Mesenchymal stem cell (in vitro differentiated cells and primary cell): ENCODE measurements at regions not wholly inside any gene's neighbourhood (a gene's known extent, or its start where the extent isn't known, plus 50 kb on each side); places are given as distances from the start of the nearest gene placed in this dataset.

Experiments used
- DNase-seq: peaks from one replicate; pipeline ENCODE4 v3.0.0-alpha.2; 2013
- H2AFZ ChIP-seq: one replicate; pipeline ENCODE4 v1.6.1; 2013; ENCODE audit warnings: low read depth, mild to moderate bottlenecking, control low read depth, inconsistent platforms, low read length, moderate library complexity
- H2AK5ac ChIP-seq: 2 replicates; pipeline ENCODE4 v1.6.1; 2013; ENCODE audit warnings: low read length, moderate library complexity, mild to moderate bottlenecking, inconsistent platforms; ENCODE audit not compliant: severe bottlenecking
- H2BK120ac ChIP-seq: one replicate; pipeline ENCODE4 v1.6.1; 2013; ENCODE audit warnings: low read depth, mild to moderate bottlenecking, inconsistent platforms, low read length, moderate library complexity
- H2BK12ac ChIP-seq, 2 experiments: one replicate each; pipeline ENCODE4 v1.6.1; 2013; ENCODE audit warnings: inconsistent platforms in 2 of 2, low read length in 2 of 2, mild to moderate bottlenecking in 2 of 2, moderate library complexity in 2 of 2, control low read depth in 1 of 2
- H2BK15ac ChIP-seq: one replicate; pipeline ENCODE4 v1.6.1; 2013; ENCODE audit warnings: mild to moderate bottlenecking, low read depth, inconsistent platforms; ENCODE audit not compliant: poor library complexity, severe bottlenecking
- H2BK5ac ChIP-seq: 2 replicates; pipeline ENCODE4 v1.6.1; 2013; ENCODE audit warnings: low read depth, mild to moderate bottlenecking, low read length, control low read depth, inconsistent platforms; ENCODE audit not compliant: poor library complexity, severe bottlenecking
- H3K14ac ChIP-seq, 2 experiments: one replicate each; pipeline ENCODE4 v1.6.1; 2013; ENCODE audit warnings: inconsistent platforms in 2 of 2, low read length in 2 of 2, control low read depth in 1 of 2, mild to moderate bottlenecking in 1 of 2, moderate library complexity in 1 of 2
- H3K18ac ChIP-seq, 2 experiments: one replicate each; pipeline ENCODE4 v1.6.1; 2013; ENCODE audit warnings: inconsistent platforms in 2 of 2, low read length in 2 of 2, control low read depth in 1 of 2, low read depth in 1 of 2, mild to moderate bottlenecking in 1 of 2
- H3K23ac ChIP-seq, 2 experiments: one replicate each; pipeline ENCODE4 v1.6.1; 2013; ENCODE audit warnings: inconsistent platforms in 2 of 2, low read length in 2 of 2, mild to moderate bottlenecking in 2 of 2, moderate library complexity in 2 of 2, control low read depth in 1 of 2
- H3K27ac ChIP-seq: 2 replicates; pipeline ENCODE4 v1.5.1; 2013; ENCODE audit warnings: mild to moderate bottlenecking, moderate library complexity, low read length, control low read depth, inconsistent platforms; ENCODE audit not compliant: poor library complexity, severe bottlenecking
- H3K27me3 ChIP-seq, 2 experiments: 2 replicates each; pipeline versions ENCODE4 v1.6.1 to v1.7.0; 2013; ENCODE audit warnings: low read length in 2 of 2, mild to moderate bottlenecking in 2 of 2, moderate library complexity in 2 of 2, control low read depth in 1 of 2, inconsistent platforms in 1 of 2; ENCODE audit not compliant: control insufficient read depth in 1 of 2, insufficient read depth in 1 of 2
- H3K36me3 ChIP-seq, 2 experiments: 2 replicates each; pipeline versions ENCODE4 v1.6.1 to v1.7.0; 2013; ENCODE audit warnings: low read length in 2 of 2, control low read depth in 1 of 2, inconsistent platforms in 1 of 2, low read depth in 1 of 2, mild to moderate bottlenecking in 1 of 2; ENCODE audit not compliant: insufficient read depth in 2 of 2, control insufficient read depth in 1 of 2
- H3K4ac ChIP-seq, 2 experiments: one replicate each; pipeline ENCODE4 v1.6.1; 2013; ENCODE audit warnings: inconsistent platforms in 2 of 2, low read length in 2 of 2, mild to moderate bottlenecking in 2 of 2, moderate library complexity in 2 of 2, control low read depth in 1 of 2, low read depth in 1 of 2
- H3K4me1 ChIP-seq: 2 replicates; pipeline ENCODE4 v1.6.1; 2013; ENCODE audit warnings: low read depth, low read length, control low read depth; ENCODE audit not compliant: control insufficient read depth, insufficient read depth
- H3K4me2 ChIP-seq: 2 replicates; pipeline ENCODE4 v1.6.1; 2013; ENCODE audit warnings: low read length, mild to moderate bottlenecking, inconsistent platforms; ENCODE audit not compliant: poor library complexity, severe bottlenecking
- H3K4me3 ChIP-seq, 2 experiments: 2 replicates each; pipeline versions ENCODE4 v1.5.1 to v1.7.0; 2013; ENCODE audit warnings: low read length in 2 of 2, mild to moderate bottlenecking in 2 of 2, control low read depth in 1 of 2, low read depth in 1 of 2; ENCODE audit not compliant: insufficient read depth in 1 of 2
- H3K79me1 ChIP-seq: replicated peaks from 2 replicates; pipeline ENCODE4 v1.6.1; 2013; ENCODE audit warnings: mild to moderate bottlenecking, control low read depth, low read length, inconsistent platforms; ENCODE audit not compliant: poor library complexity, severe bottlenecking
- H3K9ac ChIP-seq: 2 replicates; pipeline ENCODE4 v1.7.0; 2013; ENCODE audit warnings: mild to moderate bottlenecking, low read length, moderate library complexity
- H3K9me3 ChIP-seq: 2 replicates; pipeline ENCODE4 v1.7.0; 2013; ENCODE audit warnings: mild to moderate bottlenecking, low read length; ENCODE audit not compliant: control insufficient read depth
- H4K8ac ChIP-seq: one replicate; pipeline ENCODE4 v1.6.1; 2013; ENCODE audit warnings: inconsistent platforms, mild to moderate bottlenecking, low read length, moderate library complexity
- H4K91ac ChIP-seq: one replicate; pipeline ENCODE4 v1.6.1; 2013; ENCODE audit warnings: mild to moderate bottlenecking, low read length, inconsistent platforms
- WGBS: methylation state at CpG from one replicate; pipeline ENCODE4 v1.1.7; 2013; ENCODE audit warnings: mixed read lengths; 5-methylcytosine and 5-hydroxymethylcytosine counted together

GRCh38 chr10:28897617-28898464 is 220.5 kb downstream of the BAMBI start:
- H4K91ac ChIP-seq: peak overlapping the region; percentile 31
- no peak overlapping the region for H4K8ac ChIP-seq
- H3K18ac ChIP-seq: no peak overlapping the region
- no peak overlapping the region for H3K23ac ChIP-seq
- H2BK12ac ChIP-seq: no peak overlapping the region
- no peak overlapping the region for H3K4ac ChIP-seq
- no peak overlapping the region for H3K9ac ChIP-seq
- H3K27me3 ChIP-seq: no peaks in the 10 kb centered on the region
- no peak overlapping the region for H3K4me2 ChIP-seq
- H3K36me3 ChIP-seq: no peaks in the 10 kb centered on the region
- no peak overlapping the region for H2AFZ ChIP-seq
- DNase-seq: no peak
- no peak overlapping the region for H2AK5ac ChIP-seq
- peaks cover 1% of the 10 kb centered on the region for H3K4me1 ChIP-seq
- H3K14ac ChIP-seq: no peak overlapping the region
- no peak overlapping the region for H2BK5ac ChIP-seq
- no peak overlapping the region for H3K27ac ChIP-seq
- no peak overlapping the region for H2BK15ac ChIP-seq
- no peak overlapping the region for H3K4me3 ChIP-seq
- H3K9me3 ChIP-seq: no peaks in the 10 kb centered on the region
- H2BK120ac ChIP-seq: no peak overlapping the region
- WGBS: 93% methylated on average over 22 of the region's 23 CpGs
- H3K79me1 ChIP-seq: no peaks in the 10 kb centered on the region

GRCh38 chr10:28902215-28902614 is 224.9 kb downstream of the BAMBI start:
- Histone ChIP-seq H3K27ac (no peak overlapping the region), H2BK12ac (no peak overlapping the region), H2AK5ac (no peak overlapping the region), H3K18ac (no peak overlapping the region), H2BK5ac (no peak overlapping the region), H3K4me3 (no peak overlapping the region), H3K14ac (no peak overlapping the region), H3K79me1 (no peaks in the 10 kb centered on the region), H3K23ac (no peak overlapping the region), H2BK15ac (no peak overlapping the region), H4K8ac (no peak overlapping the region), H3K4me2 (no peak overlapping the region), H3K27me3 (no peaks in the 10 kb centered on the region), H2BK120ac (no peak overlapping the region), H3K9me3 (no peaks in the 10 kb centered on the region), H3K4ac (no peak overlapping the region), H2AFZ (no peak overlapping the region), H4K91ac (no peak overlapping the region), H3K4me1 (peaks cover 6% of the 10 kb centered on the region), H3K36me3 (no peaks in the 10 kb centered on the region), H3K9ac (no peak overlapping the region)
- DNase-seq: no peak
- WGBS: 100% methylated on average over 1 of the region's 3 CpGs

GRCh38 chr10:28903063-28903462 is 225.7 kb downstream of the BAMBI start:
- H3K27me3 ChIP-seq: no peaks in the 10 kb centered on the region
- H3K4me1 ChIP-seq: peaks cover 6% of the 10 kb centered on the region
- WGBS: no CpG with 5 or more reads among the region's 2 CpGs
- no peak overlapping the region for H2BK120ac ChIP-seq
- H2BK12ac ChIP-seq: no peak overlapping the region
- no peak overlapping the region for H2AK5ac ChIP-seq
- no peak overlapping the region for H2BK15ac ChIP-seq
- no peak overlapping the region for H4K8ac ChIP-seq
- H3K9me3 ChIP-seq: no peaks in the 10 kb centered on the region
- H3K4ac ChIP-seq: no peak overlapping the region
- no peak overlapping the region for H2BK5ac ChIP-seq
- H3K4me3 ChIP-seq: no peak overlapping the region
- H3K27ac ChIP-seq: no peak overlapping the region
- no peaks in the 10 kb centered on the region for H3K36me3 ChIP-seq
- no peak overlapping the region for H3K23ac ChIP-seq
- H3K9ac ChIP-seq: no peak overlapping the region
- H3K14ac ChIP-seq: no peak overlapping the region
- H3K18ac ChIP-seq: no peak overlapping the region
- no peak overlapping the region for H2AFZ ChIP-seq
- no peaks in the 10 kb centered on the region for H3K79me1 ChIP-seq
- no peak for DNase-seq
- H3K4me2 ChIP-seq: no peak overlapping the region
- no peak overlapping the region for H4K91ac ChIP-seq

GRCh38 chr10:28903736-28904135 is 226.4 kb downstream of the BAMBI start:
- Histone ChIP-seq H3K4me1 (peaks cover 6% of the 10 kb centered on the region), H2AK5ac (no peak overlapping the region), H3K27me3 (no peaks in the 10 kb centered on the region), H3K4me3 (no peak overlapping the region), H3K14ac (no peak overlapping the region), H3K79me1 (no peaks in the 10 kb centered on the region), H2AFZ (no peak overlapping the region), H3K36me3 (no peaks in the 10 kb centered on the region), H3K18ac (no peak overlapping the region), H2BK12ac (no peak overlapping the region), H3K4me2 (no peak overlapping the region), H2BK15ac (no peak overlapping the region), H4K8ac (no peak overlapping the region), H3K9ac (no peak overlapping the region), H3K4ac (no peak overlapping the region), H3K9me3 (no peaks in the 10 kb centered on the region), H4K91ac (no peak overlapping the region), H3K27ac (no peak overlapping the region), H2BK120ac (no peak overlapping the region), H3K23ac (no peak overlapping the region), H2BK5ac (no peak overlapping the region)
- 94% methylated on average over 3 of the region's 6 CpGs for WGBS
- no peak for DNase-seq
